ENCODE measurements at regions not wholly inside any gene's neighbourhood (a gene's known extent, or its start where the extent isn't known, plus 50 kb on each side); places are given as distances from the start of the nearest gene placed in this dataset.

GRCh38 chr7:40977533-40977932 lies 725.4 kb downstream of the INHBA start:
- intact Hi-C loops (cut with DNase I), result no loop called here
- 82 to 88% (median 88%) methylated on average over 1 of the region's 1 CpG for WGBS, 3 donors
- H3K4me1 ChIP-seq (ENCODE audit: insufficient read depth), result no peaks in the 10 kb centered on the region
- no peak overlapping the region for H3K27ac ChIP-seq
- H3K36me3 ChIP-seq, result no peaks in the 10 kb centered on the region
- no peaks in the 10 kb centered on the region for H3K27me3 ChIP-seq
- no peak for TF ChIP-seq POLR2A (IDR thresholded peaks at IDR 0.05)
- TF ChIP-seq, protein P1, sequence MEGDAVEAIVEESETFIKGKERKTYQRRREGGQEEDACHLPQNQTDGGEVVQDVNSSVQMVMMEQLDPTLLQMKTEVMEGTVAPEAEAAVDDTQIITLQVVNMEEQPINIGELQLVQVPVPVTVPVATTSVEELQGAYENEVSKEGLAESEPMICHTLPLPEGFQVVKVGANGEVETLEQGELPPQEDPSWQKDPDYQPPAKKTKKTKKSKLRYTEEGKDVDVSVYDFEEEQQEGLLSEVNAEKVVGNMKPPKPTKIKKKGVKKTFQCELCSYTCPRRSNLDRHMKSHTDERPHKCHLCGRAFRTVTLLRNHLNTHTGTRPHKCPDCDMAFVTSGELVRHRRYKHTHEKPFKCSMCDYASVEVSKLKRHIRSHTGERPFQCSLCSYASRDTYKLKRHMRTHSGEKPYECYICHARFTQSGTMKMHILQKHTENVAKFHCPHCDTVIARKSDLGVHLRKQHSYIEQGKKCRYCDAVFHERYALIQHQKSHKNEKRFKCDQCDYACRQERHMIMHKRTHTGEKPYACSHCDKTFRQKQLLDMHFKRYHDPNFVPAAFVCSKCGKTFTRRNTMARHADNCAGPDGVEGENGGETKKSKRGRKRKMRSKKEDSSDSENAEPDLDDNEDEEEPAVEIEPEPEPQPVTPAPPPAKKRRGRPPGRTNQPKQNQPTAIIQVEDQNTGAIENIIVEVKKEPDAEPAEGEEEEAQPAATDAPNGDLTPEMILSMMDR (IDR thresholded peaks at IDR 0.05), result no peak
- TF ChIP-seq EP300 (IDR thresholded peaks at IDR 0.05), result no peak
- no peak overlapping the region for H3K4me3 ChIP-seq
- no peaks in the 10 kb centered on the region for H3K9me3 ChIP-seq
- no peak for DNase-seq

DNA sequence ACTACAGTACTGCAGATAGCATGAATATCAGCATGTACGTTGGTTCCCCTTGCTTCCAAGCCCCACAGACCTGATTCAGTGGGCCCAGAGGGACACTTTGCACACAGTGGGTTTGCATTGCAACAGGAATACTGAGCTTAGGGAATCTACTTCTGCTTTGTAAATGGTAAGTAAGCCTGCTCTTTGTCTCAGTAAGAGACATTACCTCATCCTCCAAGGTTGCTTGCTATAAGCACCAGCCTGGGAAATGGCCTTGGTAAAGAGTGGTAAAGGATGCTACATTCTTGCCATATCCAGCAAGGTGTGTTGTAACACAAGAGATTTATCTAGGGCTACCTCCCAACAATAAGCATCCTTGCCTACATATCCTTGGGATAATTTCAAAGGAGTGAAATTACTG lies 730.5 kb downstream of the INHBA start:
- TF ChIP-seq POLR2A (IDR thresholded peaks at IDR 0.05) (no peak), EP300 (IDR thresholded peaks at IDR 0.05) (no peak)
- TF ChIP-seq, protein P1 (IDR thresholded peaks at IDR 0.05), result no peak
- Histone ChIP-seq H3K4me1 (ENCODE audit: insufficient read depth) (no peaks in the 10 kb centered on the region), H3K4me3 (no peak overlapping the region), H3K9me3 (no peaks in the 10 kb centered on the region), H3K36me3 (no peaks in the 10 kb centered on the region), H3K27me3 (no peaks in the 10 kb centered on the region), H3K27ac (no peak overlapping the region)
- no peak for DNase-seq
- intact Hi-C loops (cut with DNase I), result no loop called here
- WGBS, 3 donors, result 88 to 90% (median 89%) methylated on average over 1 of the region's 1 CpG

GRCh38 chr7:40969641-40970040 lies 733.2 kb downstream of the INHBA start:
- TF ChIP-seq POLR2A (IDR thresholded peaks at IDR 0.05), result no peak
- TF ChIP-seq, protein P1 (IDR thresholded peaks at IDR 0.05), result no peak
- no peak for TF ChIP-seq EP300 (IDR thresholded peaks at IDR 0.05)
- H3K27ac ChIP-seq, result no peak overlapping the region
- no peaks in the 10 kb centered on the region for H3K9me3 ChIP-seq
- no peaks in the 10 kb centered on the region for H3K36me3 ChIP-seq
- no peaks in the 10 kb centered on the region for H3K27me3 ChIP-seq
- intact Hi-C loops (cut with DNase I), result no loop called here
- H3K4me3 ChIP-seq, result no peak overlapping the region
- no peak for DNase-seq
- 40 to 49% (median 46%) methylated on average over 1 of the region's 1 CpG for WGBS, 3 donors
- H3K4me1 ChIP-seq (ENCODE audit: insufficient read depth), result no peaks in the 10 kb centered on the region

DNA sequence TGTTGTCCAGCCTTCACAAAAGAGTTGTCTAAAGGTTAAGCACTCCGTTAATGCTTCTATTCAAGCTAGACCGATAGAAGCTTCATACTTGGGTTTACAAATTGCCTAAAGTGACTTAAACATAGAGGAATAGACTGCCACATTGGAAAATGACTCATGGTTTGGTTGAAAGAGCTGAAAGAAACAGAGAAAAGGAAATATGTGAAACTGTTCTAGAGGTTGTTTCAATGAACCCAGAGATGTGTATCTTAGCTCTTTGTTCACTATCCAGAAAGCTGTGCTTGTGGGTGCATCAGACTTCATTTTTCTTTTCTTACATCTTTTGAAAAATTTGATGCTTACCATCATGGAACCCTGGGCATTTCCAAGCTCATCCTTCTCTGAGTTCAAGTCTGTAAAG lies 736.2 kb downstream of the INHBA start:
- H3K4me1 ChIP-seq (ENCODE audit: insufficient read depth), result no peaks in the 10 kb centered on the region
- no peak for TF ChIP-seq POLR2A (IDR thresholded peaks at IDR 0.05)
- no peak for DNase-seq
- WGBS, 3 donors, result 89 to 95% (median 90%) methylated on average over 2 of the region's 2 CpGs
- H3K9me3 ChIP-seq, result no peaks in the 10 kb centered on the region
- no peaks in the 10 kb centered on the region for H3K27me3 ChIP-seq
- no peak overlapping the region for H3K27ac ChIP-seq
- no peaks in the 10 kb centered on the region for H3K36me3 ChIP-seq
- intact Hi-C loops (cut with DNase I), result no loop called here
- H3K4me3 ChIP-seq, result no peak overlapping the region

DNA sequence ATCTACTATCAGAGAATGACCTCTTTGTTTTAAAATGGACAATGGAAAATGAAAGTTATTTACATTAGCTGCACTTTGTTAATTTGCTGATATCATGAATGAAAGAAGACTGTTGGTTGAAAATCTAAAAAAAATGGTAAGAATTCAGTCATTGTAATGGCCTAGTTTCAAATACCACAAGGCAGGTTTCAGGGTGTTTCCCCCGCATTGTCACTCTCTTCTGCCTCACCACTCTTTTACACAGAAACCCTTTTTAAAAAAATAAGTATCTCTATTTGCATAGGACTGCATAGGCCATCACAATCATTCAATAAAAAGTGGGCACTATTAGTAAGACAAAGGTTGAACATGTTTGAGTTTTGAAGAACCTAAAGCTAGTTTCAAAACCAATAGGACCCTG lies 737.1 kb downstream of the INHBA start:
- TF ChIP-seq POLR2A (IDR thresholded peaks at IDR 0.05) (no peak), EP300 (IDR thresholded peaks at IDR 0.05) (no peak)
- TF ChIP-seq, protein P1 (IDR thresholded peaks at IDR 0.05), result no peak
- Histone ChIP-seq H3K4me3 (no peak overlapping the region), H3K9me3 (no peaks in the 10 kb centered on the region), H3K4me1 (ENCODE audit: insufficient read depth) (no peaks in the 10 kb centered on the region), H3K36me3 (no peaks in the 10 kb centered on the region), H3K27me3 (no peaks in the 10 kb centered on the region), H3K27ac (no peak overlapping the region)
- DNase-seq, result no peak
- intact Hi-C loops (cut with DNase I), result no loop called here
- WGBS, 3 donors, result 92 to 94% (median 94%) methylated on average over 1 of the region's 1 CpG
